ENCODE measurements at regions not wholly inside any gene's neighbourhood (a gene's known extent, or its start where the extent isn't known, plus 50 kb on each side); places are given as distances from the start of the nearest gene placed in this dataset.

- intact Hi-C loops (cut with DNase I) = no loop called here
- 6 to 27% (median 13%) methylated on average over 2 of the region's 2 CpGs for WGBS, 4 donors
- Histone ChIP-seq H3K27me3 (no peaks in the 10 kb centered on the region), H3K4me1 (no peaks in the 10 kb centered on the region), H3K4me3 (no peak overlapping the region), H3K27ac (no peak overlapping the region), H3K36me3 (no peaks in the 10 kb centered on the region), H3K9me3 (peaks cover 0 to 6% (median 0%) of the 10 kb centered on the region in 12 donors)
- ATAC-seq (no peak), DNase-seq (no peak)
- no peak for TF ChIP-seq POLR2A (IDR thresholded peaks at IDR 0.05)
- no peak for TF ChIP-seq CTCF (IDR thresholded peaks at IDR 0.05)
Observed at GRCh38 chr20:11714886-11715285, 202.8 kb upstream of the BTBD3 start.

GRCh38 chr20:11716239-11716944 lies 201.3 kb upstream of the BTBD3 start:
- intact Hi-C loops (cut with DNase I) = no loop called here
- no peak overlapping the region for H3K4me3 ChIP-seq
- H3K4me1 ChIP-seq = no peaks in the 10 kb centered on the region
- no peaks in the 10 kb centered on the region for H3K36me3 ChIP-seq
- no peaks in the 10 kb centered on the region for H3K9me3 ChIP-seq
- WGBS, 4 donors = 51 to 73% (median 65%) methylated on average over 4 of the region's 4 CpGs
- no peak overlapping the region for H3K27ac ChIP-seq
- ATAC-seq = no peak
- DNase-seq = no peak
- H3K27me3 ChIP-seq = no peaks in the 10 kb centered on the region
- TF ChIP-seq POLR2A (IDR thresholded peaks at IDR 0.05) (no peak), CTCF (IDR thresholded peaks at IDR 0.05) (peak in 3 of 12 donors; percentile 12 to 30 (median 12))

GRCh38 chr20:11716945-11717248 lies 200.8 kb upstream of the BTBD3 start:
- intact Hi-C loops (cut with DNase I) = no loop called here
- Histone ChIP-seq H3K27ac (no peak overlapping the region), H3K36me3 (no peaks in the 10 kb centered on the region), H3K9me3 (no peaks in the 10 kb centered on the region), H3K27me3 (no peaks in the 10 kb centered on the region), H3K4me1 (no peaks in the 10 kb centered on the region), H3K4me3 (no peak overlapping the region)
- TF ChIP-seq CTCF (IDR thresholded peaks at IDR 0.05) = no peak
- TF ChIP-seq POLR2A (IDR thresholded peaks at IDR 0.05) = no peak
- 91 to 100% (median 97%) methylated on average over 1 of the region's 1 CpG for WGBS, 4 donors
- ATAC-seq (no peak), DNase-seq (no peak)

GRCh38 chr20:11717562-11717961 lies 200.1 kb upstream of the BTBD3 start:
- H3K4me1 ChIP-seq = no peaks in the 10 kb centered on the region
- no peaks in the 10 kb centered on the region for H3K9me3 ChIP-seq
- no peaks in the 10 kb centered on the region for H3K36me3 ChIP-seq
- DNase-seq = no peak
- H3K4me3 ChIP-seq = no peak overlapping the region
- H3K27ac ChIP-seq = no peak overlapping the region
- intact Hi-C loops (cut with DNase I) = no loop called here
- H3K27me3 ChIP-seq = no peaks in the 10 kb centered on the region
- WGBS, 4 donors = 79 to 96% (median 92%) methylated on average over 3 of the region's 3 CpGs
- TF ChIP-seq CTCF (IDR thresholded peaks at IDR 0.05) = no peak
- no peak for TF ChIP-seq POLR2A (IDR thresholded peaks at IDR 0.05)
- ATAC-seq = no peak
